HepG2 (cell line): ENCODE measurements at regions not wholly inside any gene's neighbourhood (a gene's known extent, or its start where the extent isn't known, plus 50 kb on each side); places are given as distances from the start of the nearest gene placed in this dataset.

Source experiments
- JUND ChIP-seq: sonication (generic); formaldehyde crosslinking; IDR thresholded peaks from 2 replicates; pipeline ENCODE4 v1.8.0; 2022; ENCODE audit warnings: mild to moderate bottlenecking, missing genetic modification reagents
- KLF13 ChIP-seq: sonication (generic); formaldehyde crosslinking; IDR thresholded peaks from 2 replicates; pipeline ENCODE4 v1.4.0; 2020; ENCODE audit warnings: mild to moderate bottlenecking, missing genetic modification reagents
- RAD21 ChIP-seq: fragments of 450-650 bp; formaldehyde crosslinking; IDR thresholded peaks from 2 replicates; pipeline ENCODE4 v1.5.0; 2020; ENCODE audit warnings: mild to moderate bottlenecking

DNA sequence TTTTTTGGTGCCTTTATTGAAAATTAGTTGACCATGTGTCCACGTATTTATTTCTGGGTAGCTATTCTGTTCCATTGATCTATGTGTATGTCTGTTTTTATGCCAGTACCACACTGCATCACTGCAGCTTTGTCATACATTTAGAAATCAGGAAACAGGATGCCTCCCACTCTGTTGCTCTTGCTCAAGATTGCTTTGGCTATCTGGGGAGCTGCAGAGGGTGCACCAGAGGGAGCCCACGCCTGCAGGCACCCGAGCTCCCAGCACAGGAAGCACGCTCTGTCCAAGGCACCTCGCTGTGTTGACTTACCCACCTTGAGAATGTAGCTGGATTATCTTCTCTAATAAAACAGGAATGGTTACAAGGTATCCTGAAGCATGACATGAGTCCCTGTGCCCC is 301.7 kb downstream of the TCERG1L start:
- TF ChIP-seq RAD21 (CRISPR knock-in tag): no peak
- no peak for TF ChIP-seq JUND (CRISPR knock-in tag)
- no peak for TF ChIP-seq KLF13 (CRISPR knock-in tag)
